OCI-LY1 (cell line): ENCODE measurements at regions not wholly inside any gene's neighbourhood (a gene's known extent, or its start where the extent isn't known, plus 50 kb on each side); places are given as distances from the start of the nearest gene placed in this dataset.

Experiments
- CTCF ChIP-seq: fragments of 200-600 bp; sonication (generic), shearing (Covaris generic); IDR thresholded peaks from 2 replicates; pipeline ENCODE4 v1.5.1; 2017; ENCODE audit warnings: mild to moderate bottlenecking, antibody characterized with exemption, low read length, moderate library complexity, mixed read lengths
- EZH2 ChIP-seq: fragments of 200-600 bp; sonication (generic), shearing (Covaris generic); IDR thresholded peaks from 2 replicates; pipeline ENCODE4 v1.8.0; 2017; ENCODE audit warnings: borderline replicate concordance, mixed run types, mild to moderate bottlenecking, antibody characterized with exemption, low read length, moderate library complexity, mixed read lengths

- TF ChIP-seq CTCF (no peak), EZH2 (no peak)
These were observed 522.1 kb upstream of the TGFBR2 start for GRCh38 chr3:30084316-30084715.
